Sigmoid colon (tissue), 6 donors: ENCODE measurements at regions not wholly inside any gene's neighbourhood (a gene's known extent, or its start where the extent isn't known, plus 50 kb on each side); places are given as distances from the start of the nearest gene placed in this dataset.

Experiments used
- DNase-seq: peaks from one replicate; pipeline ENCODE4 v3.0.0-alpha.2; 2019
- H3K27ac ChIP-seq, 4 donors: fragments of 200-600 bp; sonication (generic); one replicate each; pipeline ENCODE4 v1.5.1; 2016 to 2019; ENCODE audit warnings: mild to moderate bottlenecking in 1 of 4
- H3K27me3 ChIP-seq, 3 donors: fragments of 200-600 bp; sonication (generic); one replicate each; pipeline ENCODE4 v1.5.1; 2019; ENCODE audit warnings: mild to moderate bottlenecking in 1 of 3
- H3K36me3 ChIP-seq, 4 donors: fragments of 200-600 bp; sonication (generic); one replicate each; pipeline ENCODE4 v1.5.1; 2016 to 2019
- H3K4me1 ChIP-seq, 4 donors: fragments of 200-600 bp; sonication (generic); one replicate each; pipeline ENCODE4 v1.5.1; 2017 to 2019
- H3K4me3 ChIP-seq, 4 donors: fragments of 200-600 bp; sonication (generic); one replicate each; pipeline ENCODE4 v1.5.1; 2017 to 2019; ENCODE audit warnings: mild to moderate bottlenecking in 2 of 4, moderate library complexity in 1 of 4
- H3K9me3 ChIP-seq, 4 donors: fragments of 200-600 bp in 3 of 4; sonication (generic) in 3 of 4; one replicate each; pipeline versions ENCODE4 v1.5.1 to v1.6.1; 2013 to 2019
- EP300 ChIP-seq, 4 donors: sonication (generic); formaldehyde crosslinking; IDR thresholded peaks; one replicate each; pipeline ENCODE4 v1.6.1; 2017; ENCODE audit warnings: antibody characterized with exemption in 4 of 4
- POLR2A ChIP-seq, 2 donors: fragments of 450-650 bp; IDR thresholded peaks; one replicate each; pipeline ENCODE4 v1.6.1; 2016; ENCODE audit warnings: antibody characterized with exemption in 2 of 2, mild to moderate bottlenecking in 2 of 2, moderate library complexity in 2 of 2
- POLR2AphosphoS5 ChIP-seq, 4 donors: sonication (generic); formaldehyde crosslinking; IDR thresholded peaks; one replicate each; pipeline ENCODE4 v1.6.1; 2017; ENCODE audit warnings: antibody characterized with exemption in 4 of 4
- WGBS, 2 donors: extraction: QIAGEN DNeasy Blood & Tissue Kit; methylation state at CpG; one replicate each; pipeline ENCODE4 v1.1.7; 2013; 5-methylcytosine and 5-hydroxymethylcytosine counted together
- intact Hi-C: fragments of 100-400 bp; cut with DNase I; formaldehyde crosslinking; loops from one replicate; pipeline ENCODE4 v1.15.1; 2023
- TF ChIP-seq, protein P1 (sequence below), 4 experiments: fragments of 450-650 bp in 3 of 4; fragments of 200-600 bp in 1 of 4; IDR thresholded peaks; one replicate each; pipeline ENCODE4 v1.5.1; 2016 to 2019; ENCODE audit warnings: antibody characterized with exemption in 4 of 4, mild to moderate bottlenecking in 3 of 4, moderate library complexity in 2 of 4
- donor health status: healthy with polysubstance abuse.
- donor health status: healthy.

- TF ChIP-seq EP300 (IDR thresholded peaks at IDR 0.05), result no peak
- TF ChIP-seq POLR2A (IDR thresholded peaks at IDR 0.05), result no peak
- TF ChIP-seq, protein P1, sequence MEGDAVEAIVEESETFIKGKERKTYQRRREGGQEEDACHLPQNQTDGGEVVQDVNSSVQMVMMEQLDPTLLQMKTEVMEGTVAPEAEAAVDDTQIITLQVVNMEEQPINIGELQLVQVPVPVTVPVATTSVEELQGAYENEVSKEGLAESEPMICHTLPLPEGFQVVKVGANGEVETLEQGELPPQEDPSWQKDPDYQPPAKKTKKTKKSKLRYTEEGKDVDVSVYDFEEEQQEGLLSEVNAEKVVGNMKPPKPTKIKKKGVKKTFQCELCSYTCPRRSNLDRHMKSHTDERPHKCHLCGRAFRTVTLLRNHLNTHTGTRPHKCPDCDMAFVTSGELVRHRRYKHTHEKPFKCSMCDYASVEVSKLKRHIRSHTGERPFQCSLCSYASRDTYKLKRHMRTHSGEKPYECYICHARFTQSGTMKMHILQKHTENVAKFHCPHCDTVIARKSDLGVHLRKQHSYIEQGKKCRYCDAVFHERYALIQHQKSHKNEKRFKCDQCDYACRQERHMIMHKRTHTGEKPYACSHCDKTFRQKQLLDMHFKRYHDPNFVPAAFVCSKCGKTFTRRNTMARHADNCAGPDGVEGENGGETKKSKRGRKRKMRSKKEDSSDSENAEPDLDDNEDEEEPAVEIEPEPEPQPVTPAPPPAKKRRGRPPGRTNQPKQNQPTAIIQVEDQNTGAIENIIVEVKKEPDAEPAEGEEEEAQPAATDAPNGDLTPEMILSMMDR (IDR thresholded peaks at IDR 0.05), result no peak
- TF ChIP-seq POLR2AphosphoS5 (IDR thresholded peaks at IDR 0.05), result no peak
- no peak overlapping the region for H3K4me3 ChIP-seq
- 62 to 85% methylated on average over 3 of the region's 3 CpGs for WGBS, 2 donors
- peaks cover 0 to 21% (median 17%) of the 10 kb centered on the region in 4 donors for H3K4me1 ChIP-seq
- H3K27ac ChIP-seq, result no peak overlapping the region
- intact Hi-C loops, result no loop called here
- no peaks in the 10 kb centered on the region for H3K27me3 ChIP-seq
- H3K9me3 ChIP-seq, result no peaks in the 10 kb centered on the region
- DNase-seq, result no peak
- no peaks in the 10 kb centered on the region for H3K36me3 ChIP-seq
These were observed 278.6 kb upstream of the LYPLAL1 start for GRCh38 chr1:218895064-218895587.

GRCh38 chr1:218896202-218896601, 277.5 kb upstream of the LYPLAL1 start:
- intact Hi-C loops, result no loop called here
- H3K27me3 ChIP-seq, result no peaks in the 10 kb centered on the region
- H3K36me3 ChIP-seq, result no peaks in the 10 kb centered on the region
- no peak overlapping the region for H3K4me3 ChIP-seq
- no peaks in the 10 kb centered on the region for H3K9me3 ChIP-seq
- TF ChIP-seq, protein P1 (IDR thresholded peaks at IDR 0.05), result no peak
- no peak for TF ChIP-seq POLR2A (IDR thresholded peaks at IDR 0.05)
- no peak for TF ChIP-seq POLR2AphosphoS5 (IDR thresholded peaks at IDR 0.05)
- TF ChIP-seq EP300 (IDR thresholded peaks at IDR 0.05), result no peak
- no peak overlapping the region for H3K27ac ChIP-seq
- WGBS, 2 donors, result 76 to 81% methylated on average over 5 of the region's 5 CpGs
- peaks cover 0 to 21% (median 17%) of the 10 kb centered on the region in 4 donors for H3K4me1 ChIP-seq
- DNase-seq, result no peak

- DNase-seq, result no peak
- H3K36me3 ChIP-seq, result no peaks in the 10 kb centered on the region
- H3K27ac ChIP-seq, result no peak overlapping the region
- H3K9me3 ChIP-seq, result no peaks in the 10 kb centered on the region
- TF ChIP-seq POLR2AphosphoS5 (IDR thresholded peaks at IDR 0.05) (no peak), POLR2A (IDR thresholded peaks at IDR 0.05) (no peak), EP300 (IDR thresholded peaks at IDR 0.05) (no peak)
- TF ChIP-seq, protein P1 (IDR thresholded peaks at IDR 0.05), result no peak
- WGBS, 2 donors, result 31 to 65% methylated on average over 2 of the region's 2 CpGs
- H3K4me1 ChIP-seq, result peaks cover 0 to 14% (median 8%) of the 10 kb centered on the region in 4 donors
- intact Hi-C loops, result no loop called here
- no peak overlapping the region for H3K4me3 ChIP-seq
- no peaks in the 10 kb centered on the region for H3K27me3 ChIP-seq
These were observed 274.8 kb upstream of the LYPLAL1 start for GRCh38 chr1:218898921-218899320.

- Histone ChIP-seq H3K4me1 (peaks cover 0 to 2% (median under 1%) of the 10 kb centered on the region in 4 donors), H3K27me3 (no peaks in the 10 kb centered on the region), H3K36me3 (no peaks in the 10 kb centered on the region), H3K9me3 (no peaks in the 10 kb centered on the region), H3K27ac (no peak overlapping the region), H3K4me3 (no peak overlapping the region)
- DNase-seq, result no peak
- TF ChIP-seq EP300 (IDR thresholded peaks at IDR 0.05) (no peak), POLR2A (IDR thresholded peaks at IDR 0.05) (no peak), POLR2AphosphoS5 (IDR thresholded peaks at IDR 0.05) (no peak)
- TF ChIP-seq, protein P1 (IDR thresholded peaks at IDR 0.05), result no peak
- WGBS, 2 donors, result 61 to 68% methylated on average over 3 of the region's 3 CpGs
- intact Hi-C loops, result no loop called here
These were observed 273.1 kb upstream of the LYPLAL1 start for GRCh38 chr1:218900615-218901014.

- intact Hi-C loops, result no loop called here
- Histone ChIP-seq H3K27ac (no peak overlapping the region), H3K27me3 (no peaks in the 10 kb centered on the region), H3K4me1 (no peaks in the 10 kb centered on the region), H3K9me3 (no peaks in the 10 kb centered on the region), H3K4me3 (no peak overlapping the region), H3K36me3 (no peaks in the 10 kb centered on the region)
- 25 to 52% methylated on average over 1 of the region's 1 CpG for WGBS, 2 donors
- DNase-seq, result no peak
- TF ChIP-seq, protein P1 (IDR thresholded peaks at IDR 0.05), result no peak
- no peak for TF ChIP-seq POLR2A (IDR thresholded peaks at IDR 0.05)
- no peak for TF ChIP-seq EP300 (IDR thresholded peaks at IDR 0.05)
- no peak for TF ChIP-seq POLR2AphosphoS5 (IDR thresholded peaks at IDR 0.05)
These were observed 269.3 kb upstream of the LYPLAL1 start for GRCh38 chr1:218904416-218904815.
